HepG2 (cell line): ENCODE measurements at regions not wholly inside any gene's neighbourhood (a gene's known extent, or its start where the extent isn't known, plus 50 kb on each side); places are given as distances from the start of the nearest gene placed in this dataset.

Experiments
- ATAC-seq: fragments of 200-7000 bp; cut with Tn5 transposase; 3 replicates; pipeline ENCODE4 v1.9.1; 2020; ENCODE audit warnings: mild to moderate bottlenecking, moderate library complexity
- BruUV-seq: library from RNA; stranded (reverse); fragments of 400-500 nt; replicated peaks from 2 replicates; lab custom pipeline; 2021; lab: Mats Ljungman, UMichigan
- CTCF ChIA-PET: fragments of 300-600 bp; formaldehyde crosslinking; extraction: SDS; loops from one replicate; lab custom pipeline; 2021; ENCODE audit warnings: low total read pairs, inconsistent platforms, low intra/inter-chr PET ratio; lab: Yijun Ruan, JAX
- POLR2A ChIA-PET: fragments of 350-600 bp; sonication (Branson Sonifier 250); formaldehyde crosslinking; loops from one replicate; lab custom pipeline; 2020; ENCODE audit warnings: antibody characterized with exemption, inconsistent platforms; lab: Yijun Ruan, JAX
- DNase-seq: peaks from one replicate; pipeline ENCODE4 v3.0.0-alpha.2; 2015; ENCODE audit warnings: low spot score
- FAIRE-seq: peaks from 3 replicates; lab custom pipeline; 2011; peaks lifted over from hg19 to GRCh38; lab: Jason Lieb, UNC
- H2AFZ ChIP-seq: one replicate; pipeline ENCODE4 v1.6.1; 2011; ENCODE audit warnings: low read length, inconsistent platforms
- H3K27ac ChIP-seq: fragments of 300-600 bp; 3 replicates; pipeline ENCODE4 v1.8.0; 2011; ENCODE audit warnings: mixed run types, mild to moderate bottlenecking, mixed read lengths, low read length, inconsistent platforms; ENCODE audit not compliant: insufficient read depth; ENCODE audit errors: extremely low read length
- H3K27me3 ChIP-seq, 2 experiments: fragments of 200-600 bp in 1 of 2; 2 replicates in 1 of 2; 3 replicates in 1 of 2; pipeline versions ENCODE4 v1.6.0 to v1.8.0; 2011; ENCODE audit warnings: low read length in 2 of 2, mild to moderate bottlenecking in 2 of 2, moderate library complexity in 2 of 2, inconsistent platforms in 1 of 2; ENCODE audit not compliant: insufficient read depth in 2 of 2, control insufficient read depth in 1 of 2
- H3K36me3 ChIP-seq, 2 experiments: fragments of 200-600 bp in 1 of 2; replicated peaks in 1 of 2; 2 replicates in 1 of 2; 3 replicates in 1 of 2; pipeline versions ENCODE4 v1.5.1 to v1.8.0; 2011; ENCODE audit warnings: low read length in 2 of 2, inconsistent platforms in 1 of 2; ENCODE audit not compliant: insufficient read depth in 2 of 2, control insufficient read depth in 1 of 2
- H3K4me1 ChIP-seq: 2 replicates; pipeline ENCODE4 v1.5.1; 2012; ENCODE audit warnings: low read length, inconsistent platforms; ENCODE audit not compliant: insufficient read depth
- H3K4me2 ChIP-seq: 2 replicates; pipeline ENCODE4 v1.6.0; 2011; ENCODE audit warnings: low read depth, low read length, inconsistent platforms
- H3K4me3 ChIP-seq, 3 experiments: fragments of 200-600 bp in 1 of 3; sonication (generic), shearing (Covaris generic) in 1 of 3; replicated peaks in 1 of 3; 2 replicates each; pipeline ENCODE4 v1.5.1; 2011 to 2016; ENCODE audit warnings: low read length in 3 of 3, inconsistent platforms in 2 of 3, low read depth in 2 of 3, mild to moderate bottlenecking in 2 of 3, control low read depth in 1 of 3, mixed read lengths in 1 of 3; ENCODE audit not compliant: insufficient read depth in 1 of 3
- H3K79me2 ChIP-seq: one replicate; pipeline ENCODE4 v1.6.1; 2011; ENCODE audit warnings: low read length, inconsistent platforms; ENCODE audit not compliant: insufficient read depth
- H3K9ac ChIP-seq: 2 replicates; pipeline ENCODE4 v1.6.0; 2011; ENCODE audit warnings: mild to moderate bottlenecking, low read depth, low read length, inconsistent platforms; ENCODE audit not compliant: insufficient read depth
- H3K9me3 ChIP-seq: 2 replicates; pipeline ENCODE4 v1.5.1; 2012; ENCODE audit warnings: mild to moderate bottlenecking, low read length
- H4K20me1 ChIP-seq: 2 replicates; pipeline ENCODE4 v1.6.0; 2011; ENCODE audit warnings: inconsistent platforms, mild to moderate bottlenecking, low read length, moderate library complexity; ENCODE audit not compliant: insufficient read depth
- HNRNPK ChIP-seq: fragments of 200-400 bp; formaldehyde crosslinking; IDR thresholded peaks from 2 replicates; pipeline ENCODE4 v1.6.1; 2018; ENCODE audit warnings: low read length, low read depth, moderate library complexity, mild to moderate bottlenecking; ENCODE audit not compliant: poor library complexity, severe bottlenecking
- JUND ChIP-seq: sonication (generic); formaldehyde crosslinking; IDR thresholded peaks from 2 replicates; pipeline ENCODE4 v1.8.0; 2022; ENCODE audit warnings: mild to moderate bottlenecking, missing genetic modification reagents
- MAFG ChIP-seq: sonication (generic); formaldehyde crosslinking; IDR thresholded peaks from 2 replicates; pipeline ENCODE4 v1.5.1; 2020; ENCODE audit warnings: mild to moderate bottlenecking, missing genetic modification reagents
- MEIS2 ChIP-seq: sonication (generic); formaldehyde crosslinking; IDR thresholded peaks from 2 replicates; pipeline ENCODE4 v1.9.0; 2021; ENCODE audit warnings: mild to moderate bottlenecking, missing genetic modification reagents
- MTA3 ChIP-seq: sonication (generic); formaldehyde crosslinking; IDR thresholded peaks from 2 replicates; pipeline ENCODE4 v1.4.0; 2020; ENCODE audit warnings: missing genetic modification reagents
- NFYC ChIP-seq: IDR thresholded peaks from 2 replicates; pipeline ENCODE4 v1.6.1; 2016; ENCODE audit warnings: missing genetic modification reagents, missing compliant biosample characterization
- REPIN1 ChIP-seq: sonication (generic); formaldehyde crosslinking; IDR thresholded peaks from 2 replicates; pipeline ENCODE4 v1.8.0; 2022; ENCODE audit warnings: missing genetic modification reagents, low read depth, mild to moderate bottlenecking, borderline replicate concordance
- XRCC5 ChIP-seq: fragments of 200-400 bp; formaldehyde crosslinking; optimal IDR thresholded peaks from 2 replicates; pipeline ENCODE3; 2017; ENCODE audit warnings: mild to moderate bottlenecking, low read length
- ZBTB7B ChIP-seq: sonication (generic); formaldehyde crosslinking; IDR thresholded peaks from 2 replicates; pipeline ENCODE4 v1.4.0; 2020; ENCODE audit warnings: missing genetic modification reagents
- ZNF589 ChIP-seq: sonication (generic); formaldehyde crosslinking; conservative IDR thresholded peaks from 2 replicates; pipeline ENCODE4 v1.8.0; 2022; ENCODE audit warnings: mild to moderate bottlenecking, moderate library complexity, missing genetic modification reagents
- WGBS: methylation state at CpG from one replicate; pipeline ENCODE4 v1.1.6; 2017; ENCODE audit warnings: low lambda C conversion rate; 5-methylcytosine and 5-hydroxymethylcytosine counted together
- in situ Hi-C: cut with HindIII; loops from 2 replicates; pipeline ENCODE4 v1.10.0; 2017; ENCODE audit warnings: low pct_unique_long_range_greater_than_20kb; ENCODE audit not compliant: extremely low pct_ligation_motif_present
- intact Hi-C: fragments of 100-400 bp; cut with micrococcal nuclease; formaldehyde crosslinking; loops from one replicate; pipeline ENCODE4 v1.10.0; 2022; ENCODE audit not compliant: unreplicated experiment
- TF ChIP-seq, protein P1 (sequence below): sonication (generic); formaldehyde crosslinking; IDR thresholded peaks from 2 replicates; pipeline ENCODE4 v1.4.0; 2020; ENCODE audit warnings: missing genetic modification reagents
- TF ChIP-seq, protein P2 (sequence below): sonication (generic); formaldehyde crosslinking; IDR thresholded peaks from 2 replicates; pipeline ENCODE4 v1.8.0; 2023; ENCODE audit warnings: mild to moderate bottlenecking, missing genetic modification reagents
- TF ChIP-seq, protein P3 (sequence below): sonication (generic); formaldehyde crosslinking; IDR thresholded peaks from 2 replicates; pipeline ENCODE4 v1.4.0; 2020; ENCODE audit warnings: mild to moderate bottlenecking, missing genetic modification reagents

DNA sequence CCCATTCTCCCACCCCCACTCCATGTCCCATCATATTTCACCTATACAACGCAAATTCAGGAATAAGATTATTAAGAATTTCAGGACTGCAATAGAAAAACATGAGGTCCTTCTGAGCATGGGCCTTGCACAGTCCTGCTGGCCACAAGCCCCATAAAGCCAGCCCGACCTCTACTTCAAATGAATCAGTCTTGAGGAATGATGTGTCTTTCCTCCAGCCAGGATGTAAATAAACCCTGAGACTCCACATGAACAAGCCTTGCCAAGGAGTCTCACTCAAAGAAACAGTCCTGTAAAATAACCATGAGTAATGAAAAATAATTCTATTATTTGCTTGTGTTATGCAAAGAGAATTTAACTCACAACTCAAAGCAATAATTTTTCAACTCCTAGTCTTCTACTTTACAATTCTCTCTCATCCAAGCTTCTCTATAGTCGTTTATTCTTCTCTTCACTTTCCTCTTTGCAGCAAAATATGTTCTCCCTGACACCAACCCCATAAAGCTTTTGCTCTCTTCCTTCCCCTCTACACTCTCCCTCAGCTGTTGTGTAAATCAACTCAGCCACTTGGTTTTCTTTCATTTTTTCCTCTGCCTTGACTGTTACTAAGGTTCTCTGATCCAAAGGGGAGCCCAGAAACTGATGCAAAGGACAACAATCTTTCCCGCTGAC is 140.1 kb upstream of the MOCS2 start:
- CTCF ChIA-PET, result no interaction called here
- intact Hi-C loops, result no loop called here
- Histone ChIP-seq H3K9me3 (no peaks in the 10 kb centered on the region), H3K27me3 (0 out of 5 replicates have a peak, but pooled peaks cover 0 to 4% of the 10 kb centered on the region in 2 experiments), H4K20me1 (no peaks in the 10 kb centered on the region), H3K4me3 (no peak overlapping the region), H3K4me2 (no peak overlapping the region), H2AFZ (no peak overlapping the region), H3K36me3 (no peaks in the 10 kb centered on the region), H3K9ac (no peak overlapping the region), H3K27ac (no peak overlapping the region), H3K4me1 (no peaks in the 10 kb centered on the region), H3K79me2 (no peaks in the 10 kb centered on the region)
- FAIRE-seq, result no peak
- 31% methylated on average over 4 of the region's 4 CpGs for WGBS
- in situ Hi-C loops, result no loop called here
- no peak for TF ChIP-seq ZNF589 (CRISPR knock-in tag)
- no peak for TF ChIP-seq JUND (CRISPR knock-in tag)
- no peak for TF ChIP-seq NFYC
- TF ChIP-seq, protein P1, sequence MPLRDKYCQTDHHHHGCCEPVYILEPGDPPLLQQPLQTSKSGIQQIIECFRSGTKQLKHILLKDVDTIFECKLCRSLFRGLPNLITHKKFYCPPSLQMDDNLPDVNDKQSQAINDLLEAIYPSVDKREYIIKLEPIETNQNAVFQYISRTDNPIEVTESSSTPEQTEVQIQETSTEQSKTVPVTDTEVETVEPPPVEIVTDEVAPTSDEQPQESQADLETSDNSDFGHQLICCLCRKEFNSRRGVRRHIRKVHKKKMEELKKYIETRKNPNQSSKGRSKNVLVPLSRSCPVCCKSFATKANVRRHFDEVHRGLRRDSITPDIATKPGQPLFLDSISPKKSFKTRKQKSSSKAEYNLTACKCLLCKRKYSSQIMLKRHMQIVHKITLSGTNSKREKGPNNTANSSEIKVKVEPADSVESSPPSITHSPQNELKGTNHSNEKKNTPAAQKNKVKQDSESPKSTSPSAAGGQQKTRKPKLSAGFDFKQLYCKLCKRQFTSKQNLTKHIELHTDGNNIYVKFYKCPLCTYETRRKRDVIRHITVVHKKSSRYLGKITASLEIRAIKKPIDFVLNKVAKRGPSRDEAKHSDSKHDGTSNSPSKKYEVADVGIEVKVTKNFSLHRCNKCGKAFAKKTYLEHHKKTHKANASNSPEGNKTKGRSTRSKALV (CRISPR knock-in tag), result no peak
- TF ChIP-seq XRCC5, result no peak
- TF ChIP-seq MEIS2 (CRISPR knock-in tag), result no peak
- POLR2A ChIA-PET, result no interaction called here
- DNase-seq, result no peak
- BruUV-seq, result no TSS peak
- no peak for ATAC-seq

DNA sequence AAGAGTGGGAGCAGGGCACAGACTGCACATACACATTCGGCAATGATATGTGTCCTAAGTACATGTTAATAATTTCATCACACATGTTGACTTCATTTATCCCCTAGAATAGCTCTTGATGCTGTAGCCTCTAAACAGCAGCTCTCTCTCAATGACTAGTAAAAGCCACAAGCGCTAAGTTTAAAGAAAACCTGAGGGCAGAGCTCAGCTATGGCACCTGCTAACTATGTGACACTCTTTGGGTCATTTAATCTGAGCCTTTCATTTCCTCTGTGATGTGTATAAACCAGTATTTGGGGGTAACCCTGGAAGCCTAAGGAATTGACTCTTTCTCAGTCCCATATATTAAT is 140.6 kb upstream of the MOCS2 start:
- Histone ChIP-seq H3K79me2 (no peaks in the 10 kb centered on the region), H3K4me3 (no peak overlapping the region), H4K20me1 (no peaks in the 10 kb centered on the region), H3K27ac (no peak overlapping the region), H3K4me2 (no peak overlapping the region), H3K9ac (no peak overlapping the region), H3K9me3 (no peaks in the 10 kb centered on the region), H3K36me3 (no peaks in the 10 kb centered on the region), H3K27me3 (0 out of 5 replicates have a peak, but pooled peaks cover 0 to 4% of the 10 kb centered on the region in 2 experiments), H2AFZ (no peak overlapping the region), H3K4me1 (no peaks in the 10 kb centered on the region)
- intact Hi-C loops, result no loop called here
- POLR2A ChIA-PET, result no interaction called here
- CTCF ChIA-PET, result no interaction called here
- FAIRE-seq (no peak), DNase-seq (no peak), ATAC-seq (no peak)
- no TSS peak for BruUV-seq
- 19% methylated on average over 2 of the region's 2 CpGs for WGBS
- in situ Hi-C loops, result no loop called here
- TF ChIP-seq, protein P1 (CRISPR knock-in tag), result no peak
- no peak for TF ChIP-seq HNRNPK
- TF ChIP-seq, protein P2, sequence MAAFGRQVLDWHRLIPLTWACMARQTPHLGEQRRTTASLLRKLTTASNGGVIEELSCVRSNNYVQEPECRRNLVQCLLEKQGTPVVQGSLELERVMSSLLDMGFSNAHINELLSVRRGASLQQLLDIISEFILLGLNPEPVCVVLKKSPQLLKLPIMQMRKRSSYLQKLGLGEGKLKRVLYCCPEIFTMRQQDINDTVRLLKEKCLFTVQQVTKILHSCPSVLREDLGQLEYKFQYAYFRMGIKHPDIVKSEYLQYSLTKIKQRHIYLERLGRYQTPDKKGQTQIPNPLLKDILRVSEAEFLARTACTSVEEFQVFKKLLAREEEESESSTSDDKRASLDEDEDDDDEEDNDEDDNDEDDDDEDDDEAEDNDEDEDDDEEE (CRISPR knock-in tag), result no peak
- no peak for TF ChIP-seq XRCC5
- TF ChIP-seq REPIN1 (CRISPR knock-in tag), result no peak
- TF ChIP-seq MTA3, result no peak
- TF ChIP-seq, protein P3, sequence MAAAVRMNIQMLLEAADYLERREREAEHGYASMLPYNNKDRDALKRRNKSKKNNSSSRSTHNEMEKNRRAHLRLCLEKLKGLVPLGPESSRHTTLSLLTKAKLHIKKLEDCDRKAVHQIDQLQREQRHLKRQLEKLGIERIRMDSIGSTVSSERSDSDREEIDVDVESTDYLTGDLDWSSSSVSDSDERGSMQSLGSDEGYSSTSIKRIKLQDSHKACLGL (CRISPR knock-in tag), result no peak
- no peak for TF ChIP-seq ZBTB7B (CRISPR knock-in tag)
- TF ChIP-seq MAFG (CRISPR knock-in tag), result no peak
